Muscle of back (tissue), 3 donors: ENCODE measurements at regions not wholly inside any gene's neighbourhood (a gene's known extent, or its start where the extent isn't known, plus 50 kb on each side); places are given as distances from the start of the nearest gene placed in this dataset.
"Not testable (repeated sequence)": the region's sequence is repeated elsewhere in the genome, so short reads cannot be mapped to it uniquely, and the experiment has no call there.

Experiments used
- DNase-seq, 3 donors: peaks; one replicate each; pipeline versions ENCODE4 v3.0.0 to v3.0.0-alpha.2; 2013

GRCh38 chr7:45807832-45808231, 65.0 kb downstream of the CCDC201 start:
- DNase-seq: not testable (repeated sequence)

- DNase-seq: peak in 1 of 3 donors; percentile 5
Measured at GRCh38 chr7:45802214-45802613, 70.7 kb downstream of the CCDC201 start.

GRCh38 chr7:45797264-45797663, 75.6 kb downstream of the CCDC201 start:
- peak in 1 of 3 donors; percentile 33 for DNase-seq

- DNase-seq: not testable (repeated sequence)
Measured at GRCh38 chr7:45789641-45790040, 83.2 kb downstream of the CCDC201 start.

GRCh38 chr7:45785724-45786123, 87.2 kb downstream of the CCDC201 start:
- DNase-seq: not testable (repeated sequence)

GRCh38 chr7:45784775-45785174, 88.1 kb downstream of the CCDC201 start:
- DNase-seq: not testable (repeated sequence)
